Stimulated activated CD4-positive, alpha-beta T cell treated with anti-CD3 and anti-CD28 coated beads, Interleukin-15, amount 100 ng/mL, for 24 hours (primary cell): ENCODE measurements at regions not wholly inside any gene's neighbourhood (a gene's known extent, or its start where the extent isn't known, plus 50 kb on each side); places are given as distances from the start of the nearest gene placed in this dataset.

Source experiments
- DNase-seq: peaks from one replicate; pipeline ENCODE4 v3.0.0-alpha.2; 2020

DNA sequence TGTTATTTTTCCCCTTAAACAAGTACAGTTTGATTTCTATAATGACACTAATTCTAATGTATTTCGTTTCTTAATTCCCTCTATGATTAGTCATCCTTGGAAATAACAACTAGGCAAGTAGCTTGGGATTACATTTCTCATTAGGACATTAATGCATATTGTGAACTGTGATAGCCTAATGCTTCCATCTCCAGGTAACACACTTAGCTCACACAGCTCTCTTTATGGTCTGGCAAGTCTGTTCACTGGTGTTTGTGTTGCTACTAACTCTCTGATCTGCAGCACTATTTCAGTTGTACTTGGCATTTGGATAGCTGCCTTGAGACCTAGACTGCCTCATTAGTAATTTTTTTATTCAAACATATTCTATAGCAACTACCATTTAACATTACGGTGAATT, 853.2 kb downstream of the SORCS3 start:
- no peak for DNase-seq

DNA sequence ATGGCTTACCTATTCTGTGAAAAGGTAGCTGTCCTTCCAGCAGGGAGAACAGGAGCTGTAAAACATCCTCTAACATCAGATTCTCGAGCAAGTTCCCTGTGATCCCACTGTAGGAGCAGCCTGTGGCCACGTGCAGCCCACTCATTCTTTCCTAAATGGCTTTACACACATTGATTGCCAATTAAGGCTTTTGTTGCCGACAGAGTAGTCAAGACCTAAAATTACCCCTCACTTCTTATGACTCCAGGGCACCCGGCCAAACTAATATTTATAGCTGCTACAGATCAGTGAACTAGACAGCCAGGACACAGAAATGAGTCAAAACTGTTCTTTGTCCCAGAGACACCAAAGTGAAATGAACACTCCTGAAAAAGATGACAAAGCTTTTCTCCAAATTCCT, 832.1 kb downstream of the SORCS3 start:
- no peak for DNase-seq

DNA sequence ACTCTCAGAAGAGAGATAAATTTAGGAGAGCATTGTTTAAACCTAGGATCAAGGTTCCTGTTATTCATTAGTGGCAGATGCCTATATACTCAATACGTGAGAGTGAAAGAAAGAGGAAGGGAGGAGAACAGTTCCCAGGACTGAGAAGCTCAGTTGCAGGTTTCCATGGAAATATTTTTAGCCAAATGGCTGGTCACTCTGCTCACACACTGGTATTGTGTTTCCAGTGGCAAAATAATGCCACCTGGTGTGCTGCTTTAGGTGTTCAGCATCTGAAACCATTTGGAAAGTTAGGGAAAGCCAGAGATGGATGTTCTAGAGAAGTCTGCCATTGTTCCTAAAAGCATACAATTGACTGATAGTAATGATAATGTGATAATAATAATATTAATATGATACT, 827.7 kb downstream of the SORCS3 start:
- no peak for DNase-seq

DNA sequence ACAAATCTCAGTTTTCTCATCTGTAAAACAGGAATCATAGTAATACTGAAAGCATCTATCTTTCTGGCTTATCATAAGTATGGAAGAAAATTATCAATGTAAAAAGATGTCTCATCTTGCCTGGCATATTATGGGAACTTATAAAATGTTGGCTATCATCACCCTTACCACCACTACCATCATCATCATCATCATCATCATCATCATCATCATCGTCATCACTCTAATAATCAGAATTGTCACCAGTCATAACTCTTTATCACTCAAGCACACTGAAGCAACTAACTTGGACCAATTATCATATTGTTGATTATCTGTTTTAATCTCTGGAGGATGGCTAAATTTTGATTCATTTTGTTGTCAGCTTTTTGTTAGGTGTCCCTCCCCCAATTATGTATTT, 825.4 kb downstream of the SORCS3 start:
- DNase-seq, result no peak

DNA sequence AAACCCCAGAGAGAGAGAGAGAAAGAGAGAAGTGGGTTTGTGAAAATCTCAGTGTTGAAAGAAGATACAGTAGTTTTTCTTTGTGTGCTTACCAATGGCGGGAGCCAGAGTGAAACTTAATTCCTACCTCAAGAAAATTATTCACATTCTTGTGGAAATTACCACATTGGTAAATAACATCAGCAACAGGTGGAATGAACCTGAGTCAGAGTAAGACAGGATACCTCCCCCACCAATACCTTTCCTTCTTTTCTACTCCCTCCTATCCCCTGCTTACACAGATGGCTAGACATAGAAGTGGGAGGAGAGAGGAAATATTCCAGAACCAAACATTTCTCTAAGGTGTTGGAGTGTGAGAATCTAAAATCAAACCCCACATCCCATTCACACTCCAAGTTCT, 793.9 kb downstream of the SORCS3 start:
- DNase-seq, result no peak

DNA sequence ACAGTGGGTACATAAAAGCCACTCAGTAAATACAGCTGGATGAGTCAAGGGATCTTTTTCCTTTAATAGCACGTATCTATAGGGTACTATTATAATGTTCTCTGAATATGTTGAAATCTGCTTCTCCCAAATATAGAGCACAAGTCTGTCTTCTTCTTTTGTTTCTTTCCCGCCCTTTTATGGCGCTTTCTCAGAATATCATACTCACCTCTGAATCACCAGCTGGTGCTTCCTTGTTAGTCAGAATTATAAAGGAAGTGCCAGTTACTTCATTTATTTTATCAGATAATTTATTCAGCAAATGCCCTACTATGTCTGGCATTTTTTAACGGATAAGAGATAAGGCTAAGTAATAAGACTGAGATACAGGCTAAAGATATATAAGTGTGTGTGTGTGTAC, 772.9 kb downstream of the SORCS3 start:
- DNase-seq, result no peak

DNA sequence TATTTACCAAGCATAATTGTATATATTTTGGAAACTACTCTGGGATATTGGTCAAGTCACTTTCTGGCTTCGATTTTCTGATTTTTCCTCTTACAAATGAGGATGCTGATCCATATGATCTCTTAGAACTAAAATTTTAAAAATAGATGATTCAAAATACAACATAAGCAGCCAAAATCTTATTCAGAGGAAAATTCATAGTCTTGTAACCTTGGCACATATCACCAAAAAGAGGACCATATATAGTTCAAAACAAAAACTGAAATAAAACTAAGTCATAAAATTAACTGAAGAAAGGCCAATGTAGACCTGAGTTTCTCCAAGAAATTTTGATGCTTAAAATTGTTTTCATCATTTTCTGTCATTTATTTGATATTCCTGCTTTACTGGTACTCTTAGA, 768.3 kb downstream of the SORCS3 start:
- no peak for DNase-seq

DNA sequence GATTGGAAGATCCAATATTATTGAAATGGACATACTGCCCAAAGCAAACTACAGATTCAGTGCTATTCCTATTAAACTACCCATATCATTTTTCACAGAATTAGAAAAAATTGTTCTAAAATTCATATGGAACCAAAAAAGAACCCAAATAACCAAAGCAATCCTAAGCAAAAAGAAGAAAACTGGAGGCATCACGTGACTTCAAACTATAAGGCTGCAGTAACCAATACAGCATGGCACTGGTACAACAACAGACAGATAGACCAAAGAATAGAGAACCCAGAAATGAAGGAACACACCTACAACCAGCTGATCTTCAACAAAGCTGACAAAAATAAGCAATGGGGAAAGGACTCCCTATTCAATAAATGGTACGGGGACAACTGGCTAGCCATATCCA, 765.4 kb downstream of the SORCS3 start:
- no peak for DNase-seq

DNA sequence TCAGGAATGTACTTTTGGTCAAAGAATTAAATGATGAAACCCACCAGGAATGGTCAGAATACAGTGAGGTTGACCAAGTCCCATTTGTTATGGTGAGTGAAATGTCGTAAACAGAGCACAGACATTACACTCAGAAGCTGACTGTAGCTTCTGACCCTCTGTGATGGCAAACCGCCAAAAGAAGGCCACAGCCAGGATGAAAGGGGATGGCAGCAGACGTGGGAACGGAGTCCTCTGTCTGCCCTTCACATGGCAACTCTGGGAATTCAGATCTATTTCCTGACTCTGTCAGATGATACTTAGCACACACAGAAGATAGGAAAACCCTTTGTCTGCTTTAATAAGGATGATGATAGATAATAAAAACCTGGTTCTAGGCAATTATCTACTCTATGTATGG, 757.1 kb downstream of the SORCS3 start:
- no peak for DNase-seq

DNA sequence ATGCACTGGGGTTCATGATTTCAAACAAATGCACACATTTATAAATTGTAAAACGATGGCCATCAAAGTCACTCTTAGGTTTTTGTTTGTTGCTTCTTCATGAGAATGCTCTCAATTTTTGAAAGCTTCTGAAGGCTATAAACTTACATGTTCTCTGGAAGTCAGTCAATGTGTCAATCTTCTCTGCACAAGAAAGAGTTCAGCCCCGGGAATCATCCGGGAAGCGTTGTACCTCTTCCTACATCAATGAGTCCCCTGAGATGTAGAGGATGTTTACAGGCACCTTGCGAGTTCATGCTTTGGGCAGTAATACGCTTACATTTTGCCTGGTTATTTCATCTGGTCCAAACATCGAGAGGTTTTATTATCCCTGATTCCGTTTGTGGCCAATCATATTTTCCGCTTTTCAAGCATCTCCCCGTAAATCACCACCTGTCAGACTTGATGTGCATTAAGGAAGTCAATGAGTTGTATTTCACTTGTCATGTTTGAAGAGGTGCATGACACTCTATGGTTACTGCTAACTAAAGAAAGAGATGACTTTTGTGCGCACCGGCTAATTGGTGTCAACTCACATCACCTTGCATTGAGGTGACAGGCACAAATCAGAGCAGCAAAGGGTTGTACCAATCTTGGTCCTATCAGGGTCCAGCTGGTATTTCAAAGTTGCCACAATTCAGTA, 750.7 kb downstream of the SORCS3 start:
- DNase-seq, result no peak

DNA sequence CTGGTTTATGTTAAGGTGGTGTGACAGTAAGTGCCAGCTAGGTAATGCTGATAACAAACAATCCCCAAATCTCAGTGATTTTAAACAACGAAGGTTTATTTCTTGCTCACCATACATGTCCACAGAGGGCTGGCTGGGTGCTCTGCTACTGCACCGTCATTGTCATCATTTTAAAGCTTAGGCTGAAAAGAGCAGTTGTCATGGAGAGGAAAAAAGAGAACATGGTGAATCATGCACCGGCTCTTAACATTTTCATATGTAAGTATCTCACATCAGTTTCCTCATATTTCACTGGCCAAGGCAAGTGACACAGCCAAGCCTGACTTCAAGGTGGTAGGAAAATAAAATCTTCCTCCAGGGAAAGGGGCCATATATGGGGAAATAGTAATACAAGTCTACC, 746.9 kb downstream of the SORCS3 start:
- DNase-seq, result no peak

DNA sequence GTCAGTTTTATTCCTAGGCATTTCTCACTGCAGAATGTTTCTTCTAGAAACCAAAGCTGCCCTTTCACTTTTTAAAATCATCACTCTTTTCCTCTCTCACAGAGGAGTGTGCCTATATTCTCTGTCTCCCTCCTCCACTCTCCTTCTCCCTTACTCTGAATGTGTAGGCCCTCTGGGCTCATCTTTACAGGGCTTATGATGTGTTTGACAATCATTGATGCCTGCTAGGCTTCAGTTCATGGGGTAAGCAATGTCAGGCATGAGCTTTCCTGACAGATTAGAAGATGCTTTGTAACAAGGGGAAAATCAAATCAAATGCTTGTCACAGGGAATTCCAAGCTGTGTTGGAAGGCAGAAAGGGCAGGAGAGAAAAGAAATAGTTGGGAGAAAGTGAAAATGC, 742.9 kb downstream of the SORCS3 start:
- DNase-seq, result no peak

DNA sequence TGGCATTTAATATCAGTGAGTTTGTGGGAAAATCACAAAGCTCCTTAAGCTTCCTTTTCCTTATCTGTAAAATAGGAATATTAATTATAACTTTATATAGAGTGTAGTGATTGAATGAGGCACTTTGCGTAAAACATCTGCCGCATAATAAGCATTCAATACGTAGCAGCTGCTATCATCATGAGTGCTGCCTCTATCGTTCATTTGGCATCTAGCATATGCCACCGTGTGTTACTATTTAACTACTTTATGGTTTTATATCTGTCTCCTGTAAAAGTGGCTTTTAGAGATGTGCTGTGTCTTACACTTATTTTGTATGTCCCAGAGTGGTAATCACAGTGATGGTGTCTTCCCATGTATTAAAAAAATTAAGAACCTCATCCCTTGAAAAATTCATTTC, 729.6 kb downstream of the SORCS3 start:
- DNase-seq, result no peak

DNA sequence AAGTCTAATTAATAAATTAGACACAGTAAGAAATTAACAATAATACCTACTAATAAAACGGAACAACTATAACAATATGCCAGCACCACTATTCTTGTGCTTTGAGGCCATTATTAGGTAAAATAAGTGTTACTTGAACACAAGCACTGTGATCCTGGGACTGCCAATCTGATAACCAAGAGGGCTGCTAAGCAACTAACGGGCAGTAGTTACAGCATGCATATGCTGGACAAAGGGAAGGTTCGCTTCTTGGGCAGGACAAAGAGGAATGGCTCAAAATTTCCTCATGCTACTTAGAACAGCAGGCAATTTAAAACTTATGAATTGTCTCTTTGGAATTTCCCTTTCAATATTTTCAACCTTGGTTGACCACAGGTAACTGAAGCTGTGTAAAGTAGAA, 718.6 kb downstream of the SORCS3 start:
- DNase-seq, result no peak

DNA sequence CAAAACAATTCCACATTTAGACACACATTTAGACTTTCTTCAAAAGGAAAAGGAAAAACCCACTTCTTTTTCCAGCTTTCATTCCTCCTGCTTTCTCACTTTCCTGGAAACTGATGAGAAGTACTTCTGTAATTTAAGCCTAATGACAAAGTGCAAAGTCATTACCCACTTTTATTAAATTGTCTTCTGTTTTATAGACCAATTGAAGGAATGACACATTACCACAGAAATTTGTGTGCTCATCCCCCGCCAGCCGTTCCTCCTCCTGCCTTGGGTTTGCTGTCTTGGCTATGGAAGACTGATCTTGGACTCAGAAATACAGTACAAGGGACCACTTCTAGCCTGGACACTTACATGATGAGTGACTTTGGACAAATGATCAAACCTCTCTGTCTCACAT, 717.8 kb downstream of the SORCS3 start:
- DNase-seq, result no peak

DNA sequence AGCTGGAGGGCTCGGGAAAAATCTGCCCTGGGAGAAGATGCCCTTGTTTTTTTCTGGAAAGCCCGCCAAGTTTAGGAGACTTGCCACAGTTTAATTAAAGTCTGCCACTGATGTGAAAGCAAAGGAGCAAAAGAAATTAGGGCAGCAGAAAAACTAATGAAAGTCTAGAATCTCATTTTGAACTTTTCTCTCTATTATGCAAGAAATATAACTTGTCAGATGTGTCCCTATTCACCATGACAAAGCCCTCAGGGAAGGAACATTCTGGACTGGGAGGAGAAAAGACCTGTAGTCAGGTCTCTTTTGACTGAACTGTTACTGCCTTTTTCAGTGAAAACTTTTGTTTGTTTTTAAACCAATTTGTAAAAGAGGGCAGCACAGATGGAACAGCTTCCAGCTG, 715.5 kb downstream of the SORCS3 start:
- DNase-seq, result no peak

DNA sequence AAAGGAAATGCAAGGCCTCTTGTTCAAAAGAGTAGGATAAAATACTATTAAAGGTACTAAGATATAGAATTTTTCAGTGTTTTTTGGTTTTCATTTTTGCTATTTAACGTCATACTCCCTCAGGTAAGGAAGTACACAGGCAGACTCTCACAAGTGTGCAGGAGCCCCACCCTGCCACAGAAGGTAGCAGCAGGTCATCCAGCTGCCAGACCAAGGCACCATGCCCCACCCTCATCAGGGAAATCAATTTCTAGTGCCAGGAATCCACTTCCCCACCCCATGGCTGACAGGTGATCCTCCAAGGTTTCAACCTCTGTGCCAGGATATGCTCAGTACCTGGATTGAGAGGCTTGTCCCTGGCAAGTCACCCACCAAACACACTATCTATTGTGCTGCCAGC, 712.9 kb downstream of the SORCS3 start:
- no peak for DNase-seq

DNA sequence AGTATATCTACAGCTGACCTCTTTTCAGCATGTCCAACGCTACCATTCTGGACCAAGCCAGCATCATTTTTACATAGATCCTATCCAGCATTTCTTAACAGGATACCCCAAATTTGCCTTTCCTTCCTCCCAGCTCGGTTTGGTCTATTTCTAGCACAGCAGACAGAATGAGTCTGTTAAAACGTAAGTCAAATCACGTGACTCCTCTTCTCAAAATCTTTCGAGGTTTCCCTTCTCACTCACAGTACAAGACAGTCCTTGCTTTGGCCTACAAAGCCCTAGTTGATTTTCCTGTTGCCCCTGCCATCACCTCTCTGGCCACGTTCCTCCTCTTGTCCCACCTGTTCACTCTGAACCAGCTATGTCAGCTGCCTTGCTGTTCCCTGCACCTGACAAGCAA, 711.7 kb downstream of the SORCS3 start:
- no peak for DNase-seq

DNA sequence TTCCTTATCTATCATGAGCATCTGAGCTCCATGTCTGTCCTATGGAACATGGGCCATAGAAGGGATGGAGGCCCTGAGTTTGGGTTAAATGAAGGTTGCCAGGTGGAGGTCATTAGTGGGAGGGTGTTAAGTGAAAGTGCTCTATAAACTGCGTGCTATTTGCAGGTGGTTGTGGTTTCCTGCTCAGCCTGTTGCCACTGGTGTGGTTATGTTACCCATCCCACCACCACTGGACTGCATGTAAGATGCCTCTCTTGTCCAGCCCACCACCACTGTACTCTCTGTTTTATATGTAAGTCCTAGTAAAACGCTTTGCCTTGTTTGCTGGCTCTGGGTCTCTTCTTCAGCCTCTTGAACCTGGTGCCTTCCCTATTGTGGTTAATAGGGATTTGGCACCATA, 711.2 kb downstream of the SORCS3 start:
- no peak for DNase-seq

DNA sequence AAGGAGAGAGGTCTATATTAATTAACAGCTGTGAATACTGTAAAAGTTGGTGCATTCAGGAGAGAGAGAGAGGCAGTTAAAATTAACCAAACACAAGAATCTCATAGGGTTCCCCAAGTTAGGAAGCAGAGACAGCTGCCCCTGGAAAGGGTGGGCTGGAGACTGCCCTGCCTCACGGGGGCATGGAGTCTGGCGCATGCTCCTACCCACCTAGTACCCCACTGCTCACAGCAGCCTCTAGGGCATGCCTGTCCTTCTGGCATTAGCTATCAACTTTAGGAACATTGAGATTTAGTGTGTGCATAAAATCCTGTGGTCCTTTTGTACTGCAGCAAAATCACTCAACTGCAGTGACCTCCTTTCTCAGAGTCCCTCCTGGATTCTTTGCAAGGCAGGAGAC, 710.1 kb downstream of the SORCS3 start:
- no peak for DNase-seq

DNA sequence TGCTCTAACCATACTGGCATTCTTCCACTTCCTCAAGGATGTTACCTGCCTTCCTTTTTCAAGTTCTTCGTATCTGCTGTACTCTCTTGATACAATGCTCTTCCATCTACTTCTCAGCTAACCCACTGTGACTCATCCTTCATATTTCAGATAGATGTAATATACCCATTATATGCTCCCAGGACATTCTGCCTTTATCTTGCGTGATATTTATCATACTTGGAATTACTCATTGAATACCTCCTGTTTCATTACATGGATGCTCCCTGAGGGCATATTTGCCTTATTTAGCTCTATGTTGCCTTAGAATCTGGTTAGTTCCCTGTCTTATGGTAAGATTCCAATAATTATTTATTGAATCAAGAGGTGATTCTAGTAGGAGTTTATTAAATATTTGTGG, 706.4 kb downstream of the SORCS3 start:
- DNase-seq, result no peak

DNA sequence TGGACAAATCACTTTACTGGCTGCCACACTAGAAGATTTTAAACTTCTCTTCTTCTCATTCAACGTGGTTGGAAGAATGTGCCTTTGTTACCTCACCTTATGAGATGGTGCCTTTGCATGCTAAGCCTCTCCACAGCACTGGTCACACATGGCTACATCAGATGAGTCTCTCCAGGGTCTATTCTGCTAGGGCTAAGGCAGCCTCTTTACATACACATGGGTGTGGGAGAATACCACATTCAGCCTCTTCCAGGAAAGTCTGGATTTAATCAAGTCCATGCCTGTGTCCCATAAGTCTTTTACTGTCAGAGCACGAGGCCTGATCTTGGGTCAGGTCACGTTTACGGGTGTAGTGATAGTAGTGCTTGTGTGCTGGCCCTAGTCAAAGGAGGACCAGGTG, 701.5 kb downstream of the SORCS3 start:
- no peak for DNase-seq

DNA sequence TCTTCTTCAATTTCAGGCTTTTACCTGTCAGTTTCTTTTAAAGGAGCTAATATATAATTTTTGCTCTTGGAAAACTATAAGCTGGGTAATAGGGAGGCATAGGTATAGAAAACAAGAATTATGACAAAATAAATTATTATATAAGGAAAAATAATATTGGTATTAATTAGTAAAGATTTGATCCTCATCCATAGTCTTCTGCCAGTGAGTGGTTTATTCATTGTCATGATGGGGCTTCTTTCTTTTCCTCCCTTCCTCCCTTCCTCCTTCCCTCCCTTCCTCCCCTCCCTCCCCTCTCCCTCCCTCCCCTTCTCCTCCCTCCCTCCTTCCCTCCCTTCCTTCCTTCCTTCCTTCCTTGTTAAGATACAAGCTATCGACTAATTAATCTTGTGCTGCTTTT, 698.6 kb downstream of the SORCS3 start:
- DNase-seq, result no peak

DNA sequence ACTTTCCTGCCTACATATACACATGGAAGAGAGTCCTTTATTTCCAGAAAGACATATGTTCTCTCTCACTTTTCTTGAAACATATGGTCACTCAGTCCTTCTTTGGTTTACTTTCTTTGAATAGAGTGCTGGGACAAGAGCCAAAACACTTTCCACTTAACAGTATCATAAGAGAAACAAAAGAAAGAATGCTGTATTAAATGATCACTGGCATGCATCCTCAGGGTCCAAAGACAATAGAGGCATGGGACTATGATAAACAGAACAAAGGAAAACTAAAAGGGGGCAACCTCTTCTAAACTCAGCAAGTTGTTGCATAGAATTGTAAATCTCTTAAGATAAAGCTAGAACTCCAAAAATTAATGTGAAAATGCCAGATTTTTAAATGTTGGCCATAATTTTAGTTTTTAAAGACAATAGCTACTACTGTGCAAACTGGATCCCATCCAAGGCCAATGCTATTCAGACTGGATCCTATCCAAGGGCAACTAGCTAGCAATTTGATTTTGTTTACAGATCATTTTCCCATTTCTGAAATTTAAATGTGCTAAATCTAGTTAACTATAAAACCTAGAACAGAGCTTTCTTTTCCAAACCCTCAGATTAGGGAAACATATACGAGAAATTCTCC, 687.5 kb downstream of the SORCS3 start:
- DNase-seq, result no peak
